ENCODE measurements at regions not wholly inside any gene's neighbourhood (a gene's known extent, or its start where the extent isn't known, plus 50 kb on each side); places are given as distances from the start of the nearest gene placed in this dataset.

GRCh38 chr7:25517906-25518305, 289.6 kb upstream of the NPVF start:
- H3K9me1 ChIP-seq (replicated peaks; ENCODE audit: control insufficient read depth, extremely low read depth, insufficient read depth, low read length): no peaks in the 10 kb centered on the region
- no peak overlapping the region for H3K4me3 ChIP-seq (replicated peaks in 1 of 3; ENCODE audit: insufficient read depth in 1 of 3, low read depth in 1 of 3, low read length in 3 of 3)
- H3K9me3 ChIP-seq (replicated peaks; ENCODE audit: control insufficient read depth, insufficient read depth, low read length): no peaks in the 10 kb centered on the region
- no TSS peak for BruUV-seq (replicated peaks)
- H3K27me3 ChIP-seq (ENCODE audit: control insufficient read depth in 2 of 2, insufficient read depth in 2 of 2, low read length in 2 of 2): no peaks in the 10 kb centered on the region
- no peaks in the 10 kb centered on the region for H4K20me1 ChIP-seq (replicated peaks; ENCODE audit: control insufficient read depth, extremely low read depth, insufficient read depth, low read length)
- dilution Hi-C loops (cut with MboI; ENCODE audit: extremely low pct_ligation_motif_present, low sequenced_read_pairs) (no loop called here), intact Hi-C loops (cut with micrococcal nuclease) (no loop called here)
- no peak overlapping the region for H3K9ac ChIP-seq (replicated peaks; ENCODE audit: extremely low read depth, insufficient read depth, low read length)
- H3K4me1 ChIP-seq (ENCODE audit: control insufficient read depth, extremely low read depth, insufficient read depth, low read length): no peaks in the 10 kb centered on the region
- no peaks in the 10 kb centered on the region for H3K79me2 ChIP-seq (ENCODE audit: control insufficient read depth, insufficient read depth, low read length)
- no peak for TF ChIP-seq JUN (IDR thresholded peaks at IDR 0.05; ENCODE audit: borderline replicate concordance, insufficient read depth, insufficient read length, low read depth)
- TF ChIP-seq MYC (IDR thresholded peaks at IDR 0.05; ENCODE audit: low read depth, low read length): no peak
- TF ChIP-seq MAX (IDR thresholded peaks at IDR 0.05; ENCODE audit: insufficient read depth, insufficient read length): no peak
- TF ChIP-seq FOS (IDR thresholded peaks at IDR 0.05; ENCODE audit: borderline replicate concordance, insufficient read depth, low read length): no peak
- no peak for TF ChIP-seq EZH2 (IDR thresholded peaks at IDR 0.05; ENCODE audit: borderline replicate concordance, low read depth, low read length, severe bottlenecking)
- no peak for DNase-seq (ENCODE audit: low read depth, low spot score)
- ChIA-PET CTCF (interaction anchor here (1.9 kb wide), 1 partner anchor 9 kb away, joined by 4 read pairs; no protein-coding TSS in a partner anchor), POLR2A (no interaction called here)
- FAIRE-seq: no peak
- no peak overlapping the region for H2AFZ ChIP-seq (ENCODE audit: low read depth, low read length)
- no peaks in the 10 kb centered on the region for H3K36me3 ChIP-seq (ENCODE audit: control insufficient read depth in 2 of 2, extremely low read depth in 1 of 2, insufficient read depth in 2 of 2, low read length in 2 of 2)
- no peak overlapping the region for H3K4me2 ChIP-seq (ENCODE audit: insufficient read depth, low read length)
- no peak overlapping the region for H3K27ac ChIP-seq (ENCODE audit: insufficient read depth, low read depth, low read length)

GRCh38 chr7:25520017-25520416, 291.7 kb upstream of the NPVF start:
- H2AFZ ChIP-seq (ENCODE audit: low read depth, low read length): no peak overlapping the region
- intact Hi-C loops (cut with micrococcal nuclease) (no loop called here), dilution Hi-C loops (cut with MboI; ENCODE audit: extremely low pct_ligation_motif_present, low sequenced_read_pairs) (no loop called here)
- no peaks in the 10 kb centered on the region for H4K20me1 ChIP-seq (replicated peaks; ENCODE audit: control insufficient read depth, extremely low read depth, insufficient read depth, low read length)
- no peak for DNase-seq (ENCODE audit: low read depth, low spot score)
- no TSS peak for BruUV-seq (replicated peaks)
- H3K9me3 ChIP-seq (replicated peaks; ENCODE audit: control insufficient read depth, insufficient read depth, low read length): no peaks in the 10 kb centered on the region
- no peaks in the 10 kb centered on the region for H3K27me3 ChIP-seq (ENCODE audit: control insufficient read depth in 2 of 2, insufficient read depth in 2 of 2, low read length in 2 of 2)
- no peaks in the 10 kb centered on the region for H3K9me1 ChIP-seq (replicated peaks; ENCODE audit: control insufficient read depth, extremely low read depth, insufficient read depth, low read length)
- no peak overlapping the region for H3K27ac ChIP-seq (ENCODE audit: insufficient read depth, low read depth, low read length)
- no peaks in the 10 kb centered on the region for H3K79me2 ChIP-seq (ENCODE audit: control insufficient read depth, insufficient read depth, low read length)
- H3K4me2 ChIP-seq (ENCODE audit: insufficient read depth, low read length): no peak overlapping the region
- H3K4me1 ChIP-seq (ENCODE audit: control insufficient read depth, extremely low read depth, insufficient read depth, low read length): no peaks in the 10 kb centered on the region
- FAIRE-seq: no peak
- ChIA-PET POLR2A (no interaction called here), CTCF (interaction anchor here (1.9 kb wide), 1 partner anchor 11 kb away, joined by 4 read pairs; no protein-coding TSS in a partner anchor)
- no peak overlapping the region for H3K4me3 ChIP-seq (replicated peaks in 1 of 3; ENCODE audit: insufficient read depth in 1 of 3, low read depth in 1 of 3, low read length in 3 of 3)
- no peak overlapping the region for H3K9ac ChIP-seq (replicated peaks; ENCODE audit: extremely low read depth, insufficient read depth, low read length)
- no peaks in the 10 kb centered on the region for H3K36me3 ChIP-seq (ENCODE audit: control insufficient read depth in 2 of 2, extremely low read depth in 1 of 2, insufficient read depth in 2 of 2, low read length in 2 of 2)
- TF ChIP-seq POLR2AphosphoS5 (IDR thresholded peaks at IDR 0.05; ENCODE audit: insufficient read depth, low read depth, low read length): no peak
- no peak for TF ChIP-seq JUN (IDR thresholded peaks at IDR 0.05; ENCODE audit: borderline replicate concordance, insufficient read depth, insufficient read length, low read depth)
